Endothelial cell (in vitro differentiated cells): ENCODE measurements at regions not wholly inside any gene's neighbourhood (a gene's known extent, or its start where the extent isn't known, plus 50 kb on each side); places are given as distances from the start of the nearest gene placed in this dataset.
A peak's percentile ranks its signal among the peaks of the same experiment; 100 is the strongest.

Experiments used
- DNase-seq: peaks from one replicate; pipeline ENCODE4 v3.0.0; 2021; ENCODE audit warnings: low spot score
- H3K27ac Mint-ChIP-seq: one replicate; pipeline ENCODE4 v1.8.0; 2021; ENCODE audit warnings: mixed read lengths, inconsistent platforms; ENCODE audit not compliant: unreplicated experiment
- H3K27me3 Mint-ChIP-seq: one replicate; pipeline ENCODE4 v1.8.0; 2021; ENCODE audit warnings: mild to moderate bottlenecking, moderate library complexity, mixed read lengths, inconsistent platforms; ENCODE audit not compliant: unreplicated experiment
- H3K36me3 Mint-ChIP-seq: one replicate; pipeline ENCODE4 v1.8.0; 2021; ENCODE audit warnings: mild to moderate bottlenecking, low read depth, mixed read lengths, inconsistent platforms; ENCODE audit not compliant: unreplicated experiment
- H3K4me1 Mint-ChIP-seq: one replicate; pipeline ENCODE4 v1.8.0; 2021; ENCODE audit warnings: mild to moderate bottlenecking, mixed read lengths, inconsistent platforms; ENCODE audit not compliant: unreplicated experiment
- H3K4me3 Mint-ChIP-seq: one replicate; pipeline ENCODE4 v1.8.0; 2021; ENCODE audit warnings: mild to moderate bottlenecking, mixed read lengths, inconsistent platforms; ENCODE audit not compliant: unreplicated experiment
- H3K9me3 Mint-ChIP-seq: one replicate; pipeline ENCODE4 v1.8.0; 2021; ENCODE audit warnings: mixed read lengths, inconsistent platforms; ENCODE audit not compliant: unreplicated experiment
- CTCF ChIP-seq: fragments of 200-600 bp; sonication (generic); IDR thresholded peaks from one replicate; pipeline ENCODE4 v1.5.0; 2021; ENCODE audit warnings: antibody characterized with exemption; ENCODE audit not compliant: unreplicated experiment

GRCh38 chr3:182692695-182693094 is 100.6 kb upstream of the ATP11B start:
- Mint-ChIP-seq H3K27ac (peak overlapping the region; percentile 7), H3K9me3 (no peaks in the 10 kb centered on the region), H3K4me3 (no peak overlapping the region), H3K36me3 (no peaks in the 10 kb centered on the region), H3K4me1 (no peaks in the 10 kb centered on the region), H3K27me3 (no peaks in the 10 kb centered on the region)
- no peak for DNase-seq
- TF ChIP-seq CTCF = no peak

DNA sequence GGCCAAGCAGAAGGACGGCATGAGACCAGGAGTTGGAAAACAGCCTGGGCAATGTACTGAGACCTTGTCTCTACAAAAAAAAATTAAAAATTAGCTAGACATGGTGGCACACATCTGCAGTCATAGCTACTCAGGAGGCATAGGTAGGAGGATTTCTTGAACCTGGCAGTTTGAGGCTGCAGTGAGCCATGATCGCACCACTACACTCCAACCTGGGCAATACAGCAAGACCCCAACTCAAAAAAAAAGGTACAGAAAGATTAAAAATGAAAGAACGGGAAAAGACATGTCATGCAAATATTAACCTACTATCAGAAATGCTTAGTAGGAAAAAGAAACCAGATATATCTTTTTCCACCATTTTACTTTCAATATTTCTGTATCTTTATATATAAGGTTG is 99.6 kb upstream of the ATP11B start:
- H3K9me3 Mint-ChIP-seq = no peaks in the 10 kb centered on the region
- no peaks in the 10 kb centered on the region for H3K36me3 Mint-ChIP-seq
- DNase-seq = no peak
- TF ChIP-seq CTCF = no peak
- no peak overlapping the region for H3K27ac Mint-ChIP-seq
- no peaks in the 10 kb centered on the region for H3K27me3 Mint-ChIP-seq
- no peaks in the 10 kb centered on the region for H3K4me1 Mint-ChIP-seq
- no peak overlapping the region for H3K4me3 Mint-ChIP-seq

DNA sequence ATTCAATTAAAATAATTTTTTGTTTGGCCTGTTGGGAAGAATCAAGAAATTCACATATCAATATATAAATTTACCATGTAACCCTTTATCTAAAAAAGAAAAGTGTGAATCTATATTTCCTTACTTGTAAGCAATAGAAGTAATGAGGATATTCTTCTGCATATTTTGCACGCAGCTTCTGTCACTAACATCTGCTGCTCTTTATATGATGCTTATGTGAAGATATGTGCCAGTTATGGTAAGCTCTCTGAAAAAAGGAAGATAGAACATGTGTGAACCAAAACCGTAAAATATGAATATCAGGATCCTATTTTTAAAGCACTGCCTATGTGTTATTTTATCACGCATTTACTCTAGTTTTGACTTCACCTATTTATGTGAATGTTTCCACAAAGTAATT is 96.4 kb upstream of the ATP11B start:
- Mint-ChIP-seq H3K4me1 (no peaks in the 10 kb centered on the region), H3K4me3 (no peak overlapping the region), H3K27me3 (no peaks in the 10 kb centered on the region), H3K27ac (no peak overlapping the region), H3K9me3 (no peaks in the 10 kb centered on the region), H3K36me3 (no peaks in the 10 kb centered on the region)
- DNase-seq = no peak
- TF ChIP-seq CTCF = no peak

- no peaks in the 10 kb centered on the region for H3K27me3 Mint-ChIP-seq
- DNase-seq = no peak
- no peak overlapping the region for H3K4me3 Mint-ChIP-seq
- H3K27ac Mint-ChIP-seq = no peak overlapping the region
- no peaks in the 10 kb centered on the region for H3K9me3 Mint-ChIP-seq
- no peak for TF ChIP-seq CTCF
- H3K4me1 Mint-ChIP-seq = no peaks in the 10 kb centered on the region
- H3K36me3 Mint-ChIP-seq = no peaks in the 10 kb centered on the region
Observed at GRCh38 chr3:182697345-182697919, 95.9 kb upstream of the ATP11B start.

DNA sequence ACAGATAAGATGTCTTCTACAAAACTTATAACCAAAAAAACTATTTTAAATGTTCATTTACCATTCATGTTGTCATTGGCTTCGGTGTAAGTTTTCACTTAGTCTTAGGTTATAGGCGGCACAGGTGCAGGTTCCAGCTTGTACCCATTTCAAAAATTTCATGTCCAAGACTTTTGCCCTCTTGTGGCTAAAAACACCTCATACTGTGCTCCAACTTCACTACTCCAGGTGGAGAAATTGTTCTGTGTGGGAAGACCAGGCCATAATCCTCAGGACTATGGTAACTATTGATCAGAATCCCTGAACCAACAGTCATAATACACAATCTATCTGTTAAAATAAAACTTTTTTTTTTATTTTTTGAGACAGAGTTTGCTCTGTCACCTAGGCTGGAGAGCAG is 95.2 kb upstream of the ATP11B start:
- Mint-ChIP-seq H3K27ac (no peak overlapping the region), H3K4me1 (no peaks in the 10 kb centered on the region), H3K36me3 (no peaks in the 10 kb centered on the region), H3K4me3 (no peak overlapping the region), H3K9me3 (no peaks in the 10 kb centered on the region), H3K27me3 (no peaks in the 10 kb centered on the region)
- DNase-seq = no peak
- no peak for TF ChIP-seq CTCF
